Mesenchymal stem cell (in vitro differentiated cells and primary cell): ENCODE measurements at regions not wholly inside any gene's neighbourhood (a gene's known extent, or its start where the extent isn't known, plus 50 kb on each side); places are given as distances from the start of the nearest gene placed in this dataset.

Source experiments
- DNase-seq: peaks from one replicate; pipeline ENCODE4 v3.0.0-alpha.2; 2013
- H2AFZ ChIP-seq: one replicate; pipeline ENCODE4 v1.6.1; 2013; ENCODE audit warnings: low read depth, mild to moderate bottlenecking, control low read depth, inconsistent platforms, low read length, moderate library complexity
- H2AK5ac ChIP-seq: 2 replicates; pipeline ENCODE4 v1.6.1; 2013; ENCODE audit warnings: low read length, moderate library complexity, mild to moderate bottlenecking, inconsistent platforms; ENCODE audit not compliant: severe bottlenecking
- H2BK120ac ChIP-seq: one replicate; pipeline ENCODE4 v1.6.1; 2013; ENCODE audit warnings: low read depth, mild to moderate bottlenecking, inconsistent platforms, low read length, moderate library complexity
- H2BK12ac ChIP-seq, 2 experiments: one replicate each; pipeline ENCODE4 v1.6.1; 2013; ENCODE audit warnings: inconsistent platforms in 2 of 2, low read length in 2 of 2, mild to moderate bottlenecking in 2 of 2, moderate library complexity in 2 of 2, control low read depth in 1 of 2
- H2BK15ac ChIP-seq: one replicate; pipeline ENCODE4 v1.6.1; 2013; ENCODE audit warnings: mild to moderate bottlenecking, low read depth, inconsistent platforms; ENCODE audit not compliant: poor library complexity, severe bottlenecking
- H2BK5ac ChIP-seq: 2 replicates; pipeline ENCODE4 v1.6.1; 2013; ENCODE audit warnings: low read depth, mild to moderate bottlenecking, low read length, control low read depth, inconsistent platforms; ENCODE audit not compliant: poor library complexity, severe bottlenecking
- H3K14ac ChIP-seq, 2 experiments: one replicate each; pipeline ENCODE4 v1.6.1; 2013; ENCODE audit warnings: inconsistent platforms in 2 of 2, low read length in 2 of 2, control low read depth in 1 of 2, mild to moderate bottlenecking in 1 of 2, moderate library complexity in 1 of 2
- H3K18ac ChIP-seq, 2 experiments: one replicate each; pipeline ENCODE4 v1.6.1; 2013; ENCODE audit warnings: inconsistent platforms in 2 of 2, low read length in 2 of 2, control low read depth in 1 of 2, low read depth in 1 of 2, mild to moderate bottlenecking in 1 of 2
- H3K23ac ChIP-seq, 2 experiments: one replicate each; pipeline ENCODE4 v1.6.1; 2013; ENCODE audit warnings: inconsistent platforms in 2 of 2, low read length in 2 of 2, mild to moderate bottlenecking in 2 of 2, moderate library complexity in 2 of 2, control low read depth in 1 of 2
- H3K27ac ChIP-seq: 2 replicates; pipeline ENCODE4 v1.5.1; 2013; ENCODE audit warnings: mild to moderate bottlenecking, moderate library complexity, low read length, control low read depth, inconsistent platforms; ENCODE audit not compliant: poor library complexity, severe bottlenecking
- H3K27me3 ChIP-seq, 2 experiments: 2 replicates each; pipeline versions ENCODE4 v1.6.1 to v1.7.0; 2013; ENCODE audit warnings: low read length in 2 of 2, mild to moderate bottlenecking in 2 of 2, moderate library complexity in 2 of 2, control low read depth in 1 of 2, inconsistent platforms in 1 of 2; ENCODE audit not compliant: control insufficient read depth in 1 of 2, insufficient read depth in 1 of 2
- H3K36me3 ChIP-seq, 2 experiments: 2 replicates each; pipeline versions ENCODE4 v1.6.1 to v1.7.0; 2013; ENCODE audit warnings: low read length in 2 of 2, control low read depth in 1 of 2, inconsistent platforms in 1 of 2, low read depth in 1 of 2, mild to moderate bottlenecking in 1 of 2; ENCODE audit not compliant: insufficient read depth in 2 of 2, control insufficient read depth in 1 of 2
- H3K4ac ChIP-seq, 2 experiments: one replicate each; pipeline ENCODE4 v1.6.1; 2013; ENCODE audit warnings: inconsistent platforms in 2 of 2, low read length in 2 of 2, mild to moderate bottlenecking in 2 of 2, moderate library complexity in 2 of 2, control low read depth in 1 of 2, low read depth in 1 of 2
- H3K4me1 ChIP-seq: 2 replicates; pipeline ENCODE4 v1.6.1; 2013; ENCODE audit warnings: low read depth, low read length, control low read depth; ENCODE audit not compliant: control insufficient read depth, insufficient read depth
- H3K4me2 ChIP-seq: 2 replicates; pipeline ENCODE4 v1.6.1; 2013; ENCODE audit warnings: low read length, mild to moderate bottlenecking, inconsistent platforms; ENCODE audit not compliant: poor library complexity, severe bottlenecking
- H3K4me3 ChIP-seq, 2 experiments: 2 replicates each; pipeline versions ENCODE4 v1.5.1 to v1.7.0; 2013; ENCODE audit warnings: low read length in 2 of 2, mild to moderate bottlenecking in 2 of 2, control low read depth in 1 of 2, low read depth in 1 of 2; ENCODE audit not compliant: insufficient read depth in 1 of 2
- H3K79me1 ChIP-seq: replicated peaks from 2 replicates; pipeline ENCODE4 v1.6.1; 2013; ENCODE audit warnings: mild to moderate bottlenecking, control low read depth, low read length, inconsistent platforms; ENCODE audit not compliant: poor library complexity, severe bottlenecking
- H3K9ac ChIP-seq: 2 replicates; pipeline ENCODE4 v1.7.0; 2013; ENCODE audit warnings: mild to moderate bottlenecking, low read length, moderate library complexity
- H3K9me3 ChIP-seq: 2 replicates; pipeline ENCODE4 v1.7.0; 2013; ENCODE audit warnings: mild to moderate bottlenecking, low read length; ENCODE audit not compliant: control insufficient read depth
- H4K8ac ChIP-seq: one replicate; pipeline ENCODE4 v1.6.1; 2013; ENCODE audit warnings: inconsistent platforms, mild to moderate bottlenecking, low read length, moderate library complexity
- H4K91ac ChIP-seq: one replicate; pipeline ENCODE4 v1.6.1; 2013; ENCODE audit warnings: mild to moderate bottlenecking, low read length, inconsistent platforms
- WGBS: methylation state at CpG from one replicate; pipeline ENCODE4 v1.1.7; 2013; ENCODE audit warnings: mixed read lengths; 5-methylcytosine and 5-hydroxymethylcytosine counted together

DNA sequence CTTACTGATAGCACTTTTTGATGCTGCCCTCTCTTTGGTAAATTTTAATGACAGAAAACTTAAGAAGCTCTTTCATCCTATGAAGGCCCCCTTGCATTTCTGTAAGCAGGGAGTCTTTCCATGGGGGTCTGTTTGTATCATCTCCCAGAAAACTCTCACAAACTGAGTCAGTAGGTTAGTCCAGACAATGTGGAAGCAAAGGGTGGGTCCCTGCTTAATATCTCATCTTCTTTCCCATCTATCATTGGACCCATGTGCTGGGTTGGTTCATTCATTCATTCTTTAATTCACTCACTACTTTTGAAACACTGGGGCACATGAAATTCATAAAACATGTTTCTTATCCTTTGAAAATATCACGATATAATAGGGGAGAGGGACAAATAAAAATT lies 164.3 kb downstream of the NTMT2 start:
- Histone ChIP-seq H2BK5ac (no peak overlapping the region), H3K18ac (peak overlapping the region in 1 of 2 experiments; percentile 41), H2AFZ (no peak overlapping the region), H4K91ac (no peak overlapping the region), H2BK15ac (no peak overlapping the region), H3K14ac (no peak overlapping the region), H3K27me3 (no peaks in the 10 kb centered on the region), H3K4me3 (peak overlapping the region in 1 of 2 experiments; percentile 17), H2AK5ac (no peak overlapping the region), H3K4ac (peak overlapping the region in 1 of 2 experiments; percentile 37), H3K9me3 (no peaks in the 10 kb centered on the region), H4K8ac (no peak overlapping the region), H3K79me1 (no peaks in the 10 kb centered on the region), H2BK120ac (no peak overlapping the region), H3K4me2 (no peak overlapping the region), H3K27ac (peak overlapping the region; percentile 99), H3K4me1 (peaks cover 6% of the 10 kb centered on the region), H2BK12ac (peak overlapping the region in 1 of 2 experiments; percentile 78), H3K23ac (no peak overlapping the region), H3K36me3 (no peaks in the 10 kb centered on the region), H3K9ac (peak overlapping the region; percentile 85)
- no peak for DNase-seq
- 98% methylated on average over 1 of the region's 1 CpG for WGBS

DNA sequence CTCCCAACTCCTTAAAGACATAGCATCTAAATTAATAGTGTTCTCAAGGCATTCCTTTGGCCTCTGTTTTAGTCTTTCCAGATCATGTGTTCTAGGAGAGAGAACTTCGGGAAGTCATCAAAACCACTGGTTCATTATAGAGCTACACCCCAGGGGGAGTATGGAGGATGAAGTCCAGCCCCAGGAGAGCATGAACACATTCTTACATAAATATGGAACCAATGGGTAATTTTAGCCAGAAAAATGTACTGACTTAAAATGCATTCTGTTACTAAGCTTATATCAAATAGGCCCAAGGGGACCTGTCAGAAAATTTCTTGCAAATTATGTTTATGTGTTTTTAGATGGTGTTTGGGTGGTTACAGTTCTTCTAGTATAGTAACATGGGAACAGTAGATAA lies 165.2 kb downstream of the NTMT2 start:
- Histone ChIP-seq H3K4me1 (peaks cover 6% of the 10 kb centered on the region), H2AK5ac (no peak overlapping the region), H3K36me3 (no peaks in the 10 kb centered on the region), H2BK5ac (no peak overlapping the region), H3K18ac (peak overlapping the region in 1 of 2 experiments; percentile 5), H3K9ac (peak overlapping the region; percentile 85), H2BK12ac (peak overlapping the region in 1 of 2 experiments; percentile 81), H3K79me1 (no peaks in the 10 kb centered on the region), H4K8ac (no peak overlapping the region), H2AFZ (no peak overlapping the region), H3K9me3 (no peaks in the 10 kb centered on the region), H3K27me3 (no peaks in the 10 kb centered on the region), H2BK120ac (no peak overlapping the region), H2BK15ac (no peak overlapping the region), H3K23ac (no peak overlapping the region), H3K27ac (no peak overlapping the region), H3K4ac (no peak overlapping the region), H3K14ac (no peak overlapping the region), H3K4me3 (no peak overlapping the region), H3K4me2 (no peak overlapping the region), H4K91ac (no peak overlapping the region)
- 67% methylated on average over 1 of the region's 1 CpG for WGBS
- DNase-seq = peak; percentile 5

DNA sequence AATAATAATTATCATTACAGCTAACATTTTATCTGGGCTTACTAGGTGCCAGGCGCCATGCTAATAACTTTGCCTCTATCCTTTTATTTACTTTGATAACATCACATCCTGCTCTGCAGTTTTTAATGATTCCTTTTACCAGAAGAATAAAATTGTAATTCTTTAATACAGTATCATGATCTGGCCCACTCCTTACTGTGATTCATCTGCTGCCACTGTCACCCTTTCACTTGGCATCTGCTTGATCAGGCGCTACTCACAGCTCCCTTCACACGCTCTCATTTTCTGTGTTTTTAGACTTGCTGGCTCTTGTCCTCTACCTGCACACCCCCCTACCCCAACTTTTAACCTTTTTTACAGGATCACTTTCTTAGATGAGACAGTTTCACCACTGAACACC lies 167.5 kb downstream of the NTMT2 start:
- Histone ChIP-seq H2AFZ (no peak overlapping the region), H4K8ac (no peak overlapping the region), H2BK15ac (peak overlapping the region; percentile 30), H3K18ac (no peak overlapping the region), H3K9ac (no peak overlapping the region), H3K27ac (no peak overlapping the region), H2BK120ac (no peak overlapping the region), H3K79me1 (no peaks in the 10 kb centered on the region), H2BK5ac (no peak overlapping the region), H3K14ac (no peak overlapping the region), H3K9me3 (no peaks in the 10 kb centered on the region), H2BK12ac (no peak overlapping the region), H2AK5ac (no peak overlapping the region), H3K4me2 (no peak overlapping the region), H3K4me1 (peaks cover 6% of the 10 kb centered on the region), H3K4ac (no peak overlapping the region), H3K23ac (no peak overlapping the region), H3K27me3 (no peaks in the 10 kb centered on the region), H3K36me3 (no peaks in the 10 kb centered on the region), H4K91ac (no peak overlapping the region), H3K4me3 (no peak overlapping the region)
- WGBS = 93% methylated on average over 3 of the region's 3 CpGs
- DNase-seq = no peak

DNA sequence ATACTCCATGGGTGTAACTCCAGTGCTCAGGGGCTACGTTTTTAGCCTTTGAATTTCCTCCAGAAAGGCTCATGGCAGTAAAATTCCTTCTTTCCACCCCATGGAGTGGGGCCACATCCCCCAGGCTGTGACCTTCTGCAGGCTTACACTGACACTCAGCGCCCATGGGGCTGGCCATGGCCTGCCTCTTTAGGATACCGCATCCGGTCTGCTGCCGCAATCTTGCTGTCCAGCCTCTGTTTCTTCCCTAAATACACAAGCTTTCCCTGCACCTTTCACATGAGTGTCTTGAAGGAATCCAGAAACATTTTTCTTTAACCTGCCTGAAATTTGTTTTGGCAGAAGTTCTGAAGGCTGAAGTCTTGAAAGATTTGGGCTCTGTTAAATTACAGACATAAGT lies 170.5 kb downstream of the NTMT2 start:
- WGBS = 99% methylated on average over 5 of the region's 5 CpGs
- Histone ChIP-seq H3K4me3 (no peak overlapping the region), H3K27me3 (no peaks in the 10 kb centered on the region), H3K9me3 (no peaks in the 10 kb centered on the region), H2BK15ac (no peak overlapping the region), H2BK12ac (peak overlapping the region in 1 of 2 experiments; percentile 72), H3K79me1 (no peaks in the 10 kb centered on the region), H4K8ac (no peak overlapping the region), H4K91ac (no peak overlapping the region), H3K4me1 (no peaks in the 10 kb centered on the region), H2BK120ac (no peak overlapping the region), H2BK5ac (no peak overlapping the region), H3K4me2 (no peak overlapping the region), H3K27ac (no peak overlapping the region), H3K36me3 (no peaks in the 10 kb centered on the region), H3K4ac (no peak overlapping the region), H3K23ac (no peak overlapping the region), H3K9ac (no peak overlapping the region), H3K18ac (no peak overlapping the region), H3K14ac (no peak overlapping the region), H2AK5ac (no peak overlapping the region), H2AFZ (no peak overlapping the region)
- DNase-seq = no peak
